ENCODE measurements at regions not wholly inside any gene's neighbourhood (a gene's known extent, or its start where the extent isn't known, plus 50 kb on each side); places are given as distances from the start of the nearest gene placed in this dataset.

- Histone ChIP-seq H3K4me3 (no peak overlapping the region), H3K36me3 (no peaks in the 10 kb centered on the region), H3K27ac (replicated peaks) (no peak overlapping the region), H3K9me3 (replicated peaks) (no peaks in the 10 kb centered on the region), H3K27me3 (ENCODE audit: low read depth) (no peaks in the 10 kb centered on the region), H3K4me1 (no peaks in the 10 kb centered on the region)
- intact Hi-C loops (cut with micrococcal nuclease) = no loop called here
- no peak for TF ChIP-seq CTCF (IDR thresholded peaks at IDR 0.05; ENCODE audit: borderline replicate concordance)
- no peak for DNase-seq
Measured at GRCh38 chr4:107391009-107391629, 328.9 kb downstream of the PAPSS1 start.

GRCh38 chr4:107389965-107390364 lies 330.1 kb downstream of the PAPSS1 start:
- no peaks in the 10 kb centered on the region for H3K36me3 ChIP-seq
- no peaks in the 10 kb centered on the region for H3K27me3 ChIP-seq (ENCODE audit: low read depth)
- no peak overlapping the region for H3K27ac ChIP-seq (replicated peaks)
- H3K4me3 ChIP-seq = no peak overlapping the region
- no peaks in the 10 kb centered on the region for H3K4me1 ChIP-seq
- intact Hi-C loops (cut with micrococcal nuclease) = no loop called here
- no peak for DNase-seq
- H3K9me3 ChIP-seq (replicated peaks) = no peaks in the 10 kb centered on the region
- no peak for TF ChIP-seq CTCF (IDR thresholded peaks at IDR 0.05; ENCODE audit: borderline replicate concordance)

- intact Hi-C loops (cut with micrococcal nuclease) = no loop called here
- no peak overlapping the region for H3K27ac ChIP-seq (replicated peaks)
- DNase-seq = no peak
- H3K9me3 ChIP-seq (replicated peaks) = no peaks in the 10 kb centered on the region
- H3K4me1 ChIP-seq = no peaks in the 10 kb centered on the region
- TF ChIP-seq CTCF (IDR thresholded peaks at IDR 0.05; ENCODE audit: borderline replicate concordance) = no peak
- H3K27me3 ChIP-seq (ENCODE audit: low read depth) = no peaks in the 10 kb centered on the region
- no peaks in the 10 kb centered on the region for H3K36me3 ChIP-seq
- no peak overlapping the region for H3K4me3 ChIP-seq
Measured at GRCh38 chr4:107388736-107389274, 331.2 kb downstream of the PAPSS1 start.

GRCh38 chr4:107380836-107381438 lies 339.1 kb downstream of the PAPSS1 start:
- DNase-seq = no peak
- no peaks in the 10 kb centered on the region for H3K4me1 ChIP-seq
- no peak overlapping the region for H3K27ac ChIP-seq (replicated peaks)
- H3K36me3 ChIP-seq = no peaks in the 10 kb centered on the region
- H3K4me3 ChIP-seq = no peak overlapping the region
- TF ChIP-seq CTCF (IDR thresholded peaks at IDR 0.05; ENCODE audit: borderline replicate concordance) = no peak
- no peaks in the 10 kb centered on the region for H3K9me3 ChIP-seq (replicated peaks)
- intact Hi-C loops (cut with micrococcal nuclease) = no loop called here
- H3K27me3 ChIP-seq (ENCODE audit: low read depth) = no peaks in the 10 kb centered on the region

GRCh38 chr4:107380190-107380589 lies 339.8 kb downstream of the PAPSS1 start:
- intact Hi-C loops (cut with micrococcal nuclease) = no loop called here
- TF ChIP-seq CTCF (IDR thresholded peaks at IDR 0.05; ENCODE audit: borderline replicate concordance) = no peak

More at GRCh38 chr4:107380190-107380589, 339.8 kb downstream of the PAPSS1 start:
- no peaks in the 10 kb centered on the region for H3K4me1 ChIP-seq
- H3K27me3 ChIP-seq (ENCODE audit: low read depth) = no peaks in the 10 kb centered on the region
- H3K9me3 ChIP-seq (replicated peaks) = no peaks in the 10 kb centered on the region
- H3K27ac ChIP-seq (replicated peaks) = no peak overlapping the region
- no peaks in the 10 kb centered on the region for H3K36me3 ChIP-seq
- no peak for DNase-seq
- H3K4me3 ChIP-seq = no peak overlapping the region

Measured in left ventricle myocardium inferior (tissue), 1 donor.